Keratinocyte (primary cell): ENCODE measurements at regions not wholly inside any gene's neighbourhood (a gene's known extent, or its start where the extent isn't known, plus 50 kb on each side); places are given as distances from the start of the nearest gene placed in this dataset.

ENCODE experiments used
- DNase-seq: peaks from one replicate; pipeline ENCODE4 v3.0.0-alpha.2; 2011; ENCODE audit warnings: low read depth, missing footprints, low spot score
- FAIRE-seq: peaks from 2 replicates; lab custom pipeline; 2011; peaks lifted over from hg19 to GRCh38; lab: Jason Lieb, UNC
- H2AFZ ChIP-seq: 2 replicates; pipeline ENCODE4 v1.6.0; 2012; ENCODE audit warnings: low read length, control low read depth, inconsistent platforms; ENCODE audit not compliant: control insufficient read depth
- H3K27ac ChIP-seq: 2 replicates; pipeline ENCODE4 v1.5.1; 2011; ENCODE audit warnings: low read length; ENCODE audit not compliant: control insufficient read depth, insufficient read depth
- H3K27me3 ChIP-seq: 3 replicates; pipeline ENCODE4 v1.6.0; 2011; ENCODE audit warnings: low read length; ENCODE audit not compliant: control insufficient read depth, insufficient read depth; ENCODE audit errors: extremely low read depth
- H3K36me3 ChIP-seq, 2 experiments: 2 replicates in 1 of 2; 3 replicates in 1 of 2; pipeline ENCODE4 v1.5.1; 2011; ENCODE audit warnings: low read length in 2 of 2, mild to moderate bottlenecking in 1 of 2; ENCODE audit not compliant: control insufficient read depth in 2 of 2, insufficient read depth in 2 of 2; ENCODE audit errors: extremely low read depth in 1 of 2
- H3K4me1 ChIP-seq: 3 replicates; pipeline ENCODE4 v1.5.1; 2011; ENCODE audit warnings: low read length; ENCODE audit not compliant: control insufficient read depth, insufficient read depth; ENCODE audit errors: extremely low read depth
- H3K4me2 ChIP-seq: 3 replicates; pipeline ENCODE4 v1.6.0; 2011; ENCODE audit warnings: low read depth, low read length; ENCODE audit not compliant: control insufficient read depth, insufficient read depth; ENCODE audit errors: extremely low read depth
- H3K4me3 ChIP-seq, 3 experiments: fragments of 200-600 bp in 1 of 3; sonication (generic) in 1 of 3; 2 replicates in 2 of 3; 3 replicates in 1 of 3; pipeline ENCODE4 v1.5.1; 2011 to 2016; ENCODE audit warnings: low read length in 3 of 3, mild to moderate bottlenecking in 3 of 3, control low read depth in 2 of 3, inconsistent platforms in 1 of 3, low read depth in 1 of 3, mixed read lengths in 1 of 3, mixed run types in 1 of 3, moderate library complexity in 1 of 3; ENCODE audit not compliant: control insufficient read depth in 2 of 3, insufficient read depth in 2 of 3; ENCODE audit errors: extremely low read depth in 1 of 3
- H3K79me2 ChIP-seq: 2 replicates; pipeline ENCODE4 v1.6.0; 2012; ENCODE audit warnings: low read length; ENCODE audit not compliant: control insufficient read depth, insufficient read depth
- H3K9ac ChIP-seq: 3 replicates; pipeline ENCODE4 v1.6.0; 2011; ENCODE audit warnings: low read length; ENCODE audit not compliant: control insufficient read depth, insufficient read depth; ENCODE audit errors: extremely low read depth
- H3K9me1 ChIP-seq: 3 replicates; pipeline ENCODE4 v1.6.0; 2011; ENCODE audit warnings: low read length; ENCODE audit not compliant: control insufficient read depth, insufficient read depth; ENCODE audit errors: extremely low read depth
- H3K9me3 ChIP-seq: 2 replicates; pipeline ENCODE4 v1.5.1; 2012; ENCODE audit warnings: low read depth, low read length; ENCODE audit not compliant: control insufficient read depth
- H4K20me1 ChIP-seq: 3 replicates; pipeline ENCODE4 v1.6.0; 2011; ENCODE audit warnings: low read length; ENCODE audit not compliant: control insufficient read depth, insufficient read depth; ENCODE audit errors: extremely low read depth
- CTCF ChIP-seq, 3 experiments: IDR thresholded peaks in 1 of 3; conservative IDR thresholded peaks in 1 of 3; optimal IDR thresholded peaks in 1 of 3; 2 replicates in 2 of 3; 3 replicates in 1 of 3; pipeline versions ENCODE3 to v1.5.1; 2011; ENCODE audit warnings: low read length in 3 of 3, mild to moderate bottlenecking in 3 of 3, moderate library complexity in 2 of 3, control low read depth in 1 of 3, inconsistent platforms in 1 of 3; ENCODE audit not compliant: insufficient read depth in 2 of 3; ENCODE audit errors: extremely low read depth in 1 of 3
- EZH2 ChIP-seq: IDR thresholded peaks from one replicate; pipeline ENCODE4 v1.6.1; 2012; ENCODE audit warnings: inconsistent platforms, mild to moderate bottlenecking, low read length, moderate library complexity
- dilution Hi-C: fragments of 300-500 bp; cut with MboI; formaldehyde crosslinking; loops from one replicate; pipeline ENCODE4 v1.7.0; 2020; ENCODE audit warnings: low sequenced_read_pairs; ENCODE audit not compliant: extremely low pct_ligation_motif_present

DNA sequence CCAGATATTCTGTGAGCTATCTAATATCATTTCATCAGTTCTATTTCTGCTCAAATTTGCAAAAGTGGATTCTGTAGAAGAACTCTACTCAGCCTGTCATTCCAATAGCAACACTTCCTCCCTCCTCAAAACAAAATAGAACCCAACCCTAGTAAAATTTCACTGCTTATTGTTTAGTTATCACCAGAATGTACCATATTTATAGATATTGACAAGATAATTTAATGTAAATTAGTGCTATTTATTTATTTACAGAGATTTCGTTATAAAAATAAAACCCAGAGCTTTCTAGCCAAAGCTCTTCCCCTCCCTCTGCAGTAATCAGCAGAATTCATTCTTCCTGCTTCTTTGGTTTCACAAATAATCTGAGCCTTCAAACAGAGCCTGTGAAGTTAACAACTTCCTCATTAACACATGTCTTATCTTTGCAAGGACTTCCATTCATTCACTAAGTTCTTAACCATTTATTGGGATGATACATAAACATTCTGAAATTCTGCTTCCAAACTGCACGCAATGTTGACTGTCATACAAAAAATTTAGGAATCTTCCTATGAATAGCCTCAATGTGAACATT, 73.7 kb upstream of the PJA2 start:
- Histone ChIP-seq H3K27me3 (peaks cover 6% of the 10 kb centered on the region), H3K36me3 (no peaks in the 10 kb centered on the region), H4K20me1 (no peaks in the 10 kb centered on the region), H3K4me3 (no peak overlapping the region), H3K9me1 (no peaks in the 10 kb centered on the region), H2AFZ (no peak overlapping the region), H3K9ac (no peak overlapping the region), H3K79me2 (no peaks in the 10 kb centered on the region), H3K4me2 (no peak overlapping the region), H3K27ac (no peak overlapping the region), H3K4me1 (no peaks in the 10 kb centered on the region), H3K9me3 (no peaks in the 10 kb centered on the region)
- dilution Hi-C loops: no loop called here
- FAIRE-seq: no peak
- DNase-seq: no peak
- TF ChIP-seq EZH2 (no peak), CTCF (optimal IDR thresholded peaks at IDR 0.05 in 1 of 3, IDR thresholded peaks at IDR 0.05 in 1 of 3, conservative IDR thresholded peaks at IDR 0.05 in 1 of 3; ENCODE audit: extremely low read depth in 1 of 3, insufficient read depth in 2 of 3, low read length in 3 of 3) (no peak)

GRCh38 chr5:109482748-109483147, 73.0 kb upstream of the PJA2 start:
- H3K36me3 ChIP-seq: no peaks in the 10 kb centered on the region
- no peak overlapping the region for H2AFZ ChIP-seq
- no peaks in the 10 kb centered on the region for H3K79me2 ChIP-seq
- dilution Hi-C loops: no loop called here
- H3K4me1 ChIP-seq: no peaks in the 10 kb centered on the region
- H3K9me3 ChIP-seq: no peaks in the 10 kb centered on the region
- H3K4me3 ChIP-seq: no peak overlapping the region
- H4K20me1 ChIP-seq: no peaks in the 10 kb centered on the region
- H3K9ac ChIP-seq: no peak overlapping the region
- peaks cover 6% of the 10 kb centered on the region for H3K27me3 ChIP-seq
- H3K27ac ChIP-seq: no peak overlapping the region
- no peak overlapping the region for H3K4me2 ChIP-seq
- DNase-seq: no peak
- no peak for FAIRE-seq
- H3K9me1 ChIP-seq: no peaks in the 10 kb centered on the region
- TF ChIP-seq EZH2 (no peak), CTCF (optimal IDR thresholded peaks at IDR 0.05 in 1 of 3, IDR thresholded peaks at IDR 0.05 in 1 of 3, conservative IDR thresholded peaks at IDR 0.05 in 1 of 3; ENCODE audit: extremely low read depth in 1 of 3, insufficient read depth in 2 of 3, low read length in 3 of 3) (no peak)
